Mesenchymal stem cell (in vitro differentiated cells and primary cell): ENCODE measurements at regions not wholly inside any gene's neighbourhood (a gene's known extent, or its start where the extent isn't known, plus 50 kb on each side); places are given as distances from the start of the nearest gene placed in this dataset.

Source experiments
- DNase-seq: peaks from one replicate; pipeline ENCODE4 v3.0.0-alpha.2; 2013
- H2AFZ ChIP-seq: one replicate; pipeline ENCODE4 v1.6.1; 2013; ENCODE audit warnings: low read depth, mild to moderate bottlenecking, control low read depth, inconsistent platforms, low read length, moderate library complexity
- H2AK5ac ChIP-seq: 2 replicates; pipeline ENCODE4 v1.6.1; 2013; ENCODE audit warnings: low read length, moderate library complexity, mild to moderate bottlenecking, inconsistent platforms; ENCODE audit not compliant: severe bottlenecking
- H2BK120ac ChIP-seq: one replicate; pipeline ENCODE4 v1.6.1; 2013; ENCODE audit warnings: low read depth, mild to moderate bottlenecking, inconsistent platforms, low read length, moderate library complexity
- H2BK12ac ChIP-seq, 2 experiments: one replicate each; pipeline ENCODE4 v1.6.1; 2013; ENCODE audit warnings: inconsistent platforms in 2 of 2, low read length in 2 of 2, mild to moderate bottlenecking in 2 of 2, moderate library complexity in 2 of 2, control low read depth in 1 of 2
- H2BK15ac ChIP-seq: one replicate; pipeline ENCODE4 v1.6.1; 2013; ENCODE audit warnings: mild to moderate bottlenecking, low read depth, inconsistent platforms; ENCODE audit not compliant: poor library complexity, severe bottlenecking
- H2BK5ac ChIP-seq: 2 replicates; pipeline ENCODE4 v1.6.1; 2013; ENCODE audit warnings: low read depth, mild to moderate bottlenecking, low read length, control low read depth, inconsistent platforms; ENCODE audit not compliant: poor library complexity, severe bottlenecking
- H3K14ac ChIP-seq, 2 experiments: one replicate each; pipeline ENCODE4 v1.6.1; 2013; ENCODE audit warnings: inconsistent platforms in 2 of 2, low read length in 2 of 2, control low read depth in 1 of 2, mild to moderate bottlenecking in 1 of 2, moderate library complexity in 1 of 2
- H3K18ac ChIP-seq, 2 experiments: one replicate each; pipeline ENCODE4 v1.6.1; 2013; ENCODE audit warnings: inconsistent platforms in 2 of 2, low read length in 2 of 2, control low read depth in 1 of 2, low read depth in 1 of 2, mild to moderate bottlenecking in 1 of 2
- H3K23ac ChIP-seq, 2 experiments: one replicate each; pipeline ENCODE4 v1.6.1; 2013; ENCODE audit warnings: inconsistent platforms in 2 of 2, low read length in 2 of 2, mild to moderate bottlenecking in 2 of 2, moderate library complexity in 2 of 2, control low read depth in 1 of 2
- H3K27ac ChIP-seq: 2 replicates; pipeline ENCODE4 v1.5.1; 2013; ENCODE audit warnings: mild to moderate bottlenecking, moderate library complexity, low read length, control low read depth, inconsistent platforms; ENCODE audit not compliant: poor library complexity, severe bottlenecking
- H3K27me3 ChIP-seq, 2 experiments: 2 replicates each; pipeline versions ENCODE4 v1.6.1 to v1.7.0; 2013; ENCODE audit warnings: low read length in 2 of 2, mild to moderate bottlenecking in 2 of 2, moderate library complexity in 2 of 2, control low read depth in 1 of 2, inconsistent platforms in 1 of 2; ENCODE audit not compliant: control insufficient read depth in 1 of 2, insufficient read depth in 1 of 2
- H3K36me3 ChIP-seq, 2 experiments: 2 replicates each; pipeline versions ENCODE4 v1.6.1 to v1.7.0; 2013; ENCODE audit warnings: low read length in 2 of 2, control low read depth in 1 of 2, inconsistent platforms in 1 of 2, low read depth in 1 of 2, mild to moderate bottlenecking in 1 of 2; ENCODE audit not compliant: insufficient read depth in 2 of 2, control insufficient read depth in 1 of 2
- H3K4ac ChIP-seq, 2 experiments: one replicate each; pipeline ENCODE4 v1.6.1; 2013; ENCODE audit warnings: inconsistent platforms in 2 of 2, low read length in 2 of 2, mild to moderate bottlenecking in 2 of 2, moderate library complexity in 2 of 2, control low read depth in 1 of 2, low read depth in 1 of 2
- H3K4me1 ChIP-seq: 2 replicates; pipeline ENCODE4 v1.6.1; 2013; ENCODE audit warnings: low read depth, low read length, control low read depth; ENCODE audit not compliant: control insufficient read depth, insufficient read depth
- H3K4me2 ChIP-seq: 2 replicates; pipeline ENCODE4 v1.6.1; 2013; ENCODE audit warnings: low read length, mild to moderate bottlenecking, inconsistent platforms; ENCODE audit not compliant: poor library complexity, severe bottlenecking
- H3K4me3 ChIP-seq, 2 experiments: 2 replicates each; pipeline versions ENCODE4 v1.5.1 to v1.7.0; 2013; ENCODE audit warnings: low read length in 2 of 2, mild to moderate bottlenecking in 2 of 2, control low read depth in 1 of 2, low read depth in 1 of 2; ENCODE audit not compliant: insufficient read depth in 1 of 2
- H3K79me1 ChIP-seq: replicated peaks from 2 replicates; pipeline ENCODE4 v1.6.1; 2013; ENCODE audit warnings: mild to moderate bottlenecking, control low read depth, low read length, inconsistent platforms; ENCODE audit not compliant: poor library complexity, severe bottlenecking
- H3K9ac ChIP-seq: 2 replicates; pipeline ENCODE4 v1.7.0; 2013; ENCODE audit warnings: mild to moderate bottlenecking, low read length, moderate library complexity
- H3K9me3 ChIP-seq: 2 replicates; pipeline ENCODE4 v1.7.0; 2013; ENCODE audit warnings: mild to moderate bottlenecking, low read length; ENCODE audit not compliant: control insufficient read depth
- H4K8ac ChIP-seq: one replicate; pipeline ENCODE4 v1.6.1; 2013; ENCODE audit warnings: inconsistent platforms, mild to moderate bottlenecking, low read length, moderate library complexity
- H4K91ac ChIP-seq: one replicate; pipeline ENCODE4 v1.6.1; 2013; ENCODE audit warnings: mild to moderate bottlenecking, low read length, inconsistent platforms
- WGBS: methylation state at CpG from one replicate; pipeline ENCODE4 v1.1.7; 2013; ENCODE audit warnings: mixed read lengths; 5-methylcytosine and 5-hydroxymethylcytosine counted together

- 66% methylated on average over 2 of the region's 3 CpGs for WGBS
- Histone ChIP-seq H3K4me3 (no peak overlapping the region), H2BK5ac (no peak overlapping the region), H3K18ac (no peak overlapping the region), H2AFZ (no peak overlapping the region), H3K9me3 (peaks cover 16% of the 10 kb centered on the region), H3K4me1 (no peaks in the 10 kb centered on the region), H4K8ac (no peak overlapping the region), H2BK12ac (no peak overlapping the region), H3K14ac (no peak overlapping the region), H3K4me2 (no peak overlapping the region), H3K9ac (no peak overlapping the region), H2BK120ac (no peak overlapping the region), H3K36me3 (no peaks in the 10 kb centered on the region), H3K23ac (no peak overlapping the region), H3K27ac (no peak overlapping the region), H2BK15ac (no peak overlapping the region), H2AK5ac (no peak overlapping the region), H3K4ac (no peak overlapping the region), H3K27me3 (no peaks in the 10 kb centered on the region), H3K79me1 (no peaks in the 10 kb centered on the region), H4K91ac (no peak overlapping the region)
- no peak for DNase-seq
These were observed 506.2 kb upstream of the IL12A start for GRCh38 chr3:159482241-159482993.

DNA sequence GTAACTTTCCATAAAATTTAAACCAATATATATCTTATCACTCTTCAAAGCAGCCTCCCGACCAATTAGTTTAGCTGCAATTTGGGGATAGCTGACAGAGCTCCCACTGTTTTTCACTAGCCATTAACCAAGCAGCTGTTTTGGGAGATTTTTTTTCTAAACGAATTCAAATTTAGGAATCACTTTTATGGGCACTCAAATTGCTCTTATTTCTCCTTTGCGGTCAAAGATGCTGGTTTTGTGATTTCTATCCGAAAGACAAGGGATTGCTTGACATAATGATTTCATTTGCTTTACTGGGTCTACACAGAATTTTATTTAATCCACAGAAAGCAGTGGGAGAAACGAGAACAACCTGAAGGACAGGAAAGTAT, 505.7 kb upstream of the IL12A start:
- no peak overlapping the region for H2BK120ac ChIP-seq
- no peak overlapping the region for H3K18ac ChIP-seq
- H2AK5ac ChIP-seq = no peak overlapping the region
- no peak overlapping the region for H3K14ac ChIP-seq
- H3K27ac ChIP-seq = no peak overlapping the region
- H2AFZ ChIP-seq = no peak overlapping the region
- H3K36me3 ChIP-seq = no peaks in the 10 kb centered on the region
- WGBS = 89% methylated on average over 3 of the region's 5 CpGs
- H3K4me2 ChIP-seq = no peak overlapping the region
- H3K23ac ChIP-seq = no peak overlapping the region
- H3K9me3 ChIP-seq = peaks cover 16% of the 10 kb centered on the region
- no peak overlapping the region for H2BK12ac ChIP-seq
- H3K79me1 ChIP-seq = no peaks in the 10 kb centered on the region
- H2BK5ac ChIP-seq = no peak overlapping the region
- no peak overlapping the region for H3K4me3 ChIP-seq
- no peaks in the 10 kb centered on the region for H3K27me3 ChIP-seq
- no peaks in the 10 kb centered on the region for H3K4me1 ChIP-seq
- H4K8ac ChIP-seq = no peak overlapping the region
- no peak for DNase-seq
- H3K9ac ChIP-seq = no peak overlapping the region
- H3K4ac ChIP-seq = no peak overlapping the region
- no peak overlapping the region for H2BK15ac ChIP-seq
- H4K91ac ChIP-seq = no peak overlapping the region

- H3K4me1 ChIP-seq = no peaks in the 10 kb centered on the region
- H3K14ac ChIP-seq = no peak overlapping the region
- no peak overlapping the region for H4K8ac ChIP-seq
- H2AFZ ChIP-seq = no peak overlapping the region
- no peak overlapping the region for H3K9ac ChIP-seq
- H3K4me3 ChIP-seq = no peak overlapping the region
- peaks cover 12% of the 10 kb centered on the region for H3K9me3 ChIP-seq
- H2BK5ac ChIP-seq = no peak overlapping the region
- H3K4ac ChIP-seq = no peak overlapping the region
- no peak overlapping the region for H3K23ac ChIP-seq
- no peak overlapping the region for H2BK120ac ChIP-seq
- no peak overlapping the region for H2AK5ac ChIP-seq
- no peaks in the 10 kb centered on the region for H3K36me3 ChIP-seq
- no peak overlapping the region for H2BK15ac ChIP-seq
- H4K91ac ChIP-seq = no peak overlapping the region
- no peaks in the 10 kb centered on the region for H3K27me3 ChIP-seq
- no peak overlapping the region for H3K27ac ChIP-seq
- H2BK12ac ChIP-seq = no peak overlapping the region
- no peak for DNase-seq
- WGBS = 62% methylated on average over 2 of the region's 2 CpGs
- H3K79me1 ChIP-seq = no peaks in the 10 kb centered on the region
- H3K18ac ChIP-seq = no peak overlapping the region
- no peak overlapping the region for H3K4me2 ChIP-seq
These were observed 502.1 kb upstream of the IL12A start for GRCh38 chr3:159486580-159486979.

DNA sequence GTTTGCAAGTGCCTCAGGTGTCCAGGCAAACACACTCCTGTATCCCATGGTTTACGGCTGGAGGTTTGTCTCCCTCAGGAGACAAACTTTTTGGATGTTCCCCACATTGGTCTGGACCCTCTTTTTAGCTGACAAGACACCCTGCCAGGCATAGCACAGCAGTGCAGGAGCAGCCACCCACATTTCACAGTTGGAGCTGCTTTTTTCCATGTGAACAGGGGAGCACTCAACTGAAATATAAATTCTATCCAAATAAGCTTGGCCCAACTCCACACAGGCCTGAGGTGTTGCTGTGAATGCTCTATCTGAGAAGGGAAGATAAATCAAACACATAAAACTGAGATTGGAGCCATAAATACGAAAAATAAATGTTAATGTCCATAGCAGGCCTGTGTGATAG, 501.3 kb upstream of the IL12A start:
- Histone ChIP-seq H3K9me3 (peaks cover 12% of the 10 kb centered on the region), H3K4me1 (no peaks in the 10 kb centered on the region), H3K9ac (no peak overlapping the region), H3K4me2 (no peak overlapping the region), H3K27ac (no peak overlapping the region), H3K27me3 (no peaks in the 10 kb centered on the region), H4K8ac (no peak overlapping the region), H3K23ac (no peak overlapping the region), H2BK12ac (no peak overlapping the region), H2BK5ac (no peak overlapping the region), H3K14ac (no peak overlapping the region), H3K4ac (no peak overlapping the region), H3K18ac (no peak overlapping the region), H2AFZ (no peak overlapping the region), H3K79me1 (no peaks in the 10 kb centered on the region), H4K91ac (no peak overlapping the region), H2BK120ac (no peak overlapping the region), H2AK5ac (no peak overlapping the region), H3K36me3 (no peaks in the 10 kb centered on the region), H3K4me3 (no peak overlapping the region), H2BK15ac (no peak overlapping the region)
- no peak for DNase-seq
- 72% methylated on average over 1 of the region's 2 CpGs for WGBS
